Suppressor macrophage (primary cell): ENCODE measurements at regions not wholly inside any gene's neighbourhood (a gene's known extent, or its start where the extent isn't known, plus 50 kb on each side); places are given as distances from the start of the nearest gene placed in this dataset.

ENCODE experiments used
- DNase-seq, 4 experiments: peaks; one replicate each; pipeline ENCODE4 v3.0.0-alpha.2; 2020 to 2022

GRCh38 chr20:48294196-48294595 is 508.9 kb upstream of the SULF2 start:
- DNase-seq = peak in 2 of 4 experiments; percentile 6 to 9

DNA sequence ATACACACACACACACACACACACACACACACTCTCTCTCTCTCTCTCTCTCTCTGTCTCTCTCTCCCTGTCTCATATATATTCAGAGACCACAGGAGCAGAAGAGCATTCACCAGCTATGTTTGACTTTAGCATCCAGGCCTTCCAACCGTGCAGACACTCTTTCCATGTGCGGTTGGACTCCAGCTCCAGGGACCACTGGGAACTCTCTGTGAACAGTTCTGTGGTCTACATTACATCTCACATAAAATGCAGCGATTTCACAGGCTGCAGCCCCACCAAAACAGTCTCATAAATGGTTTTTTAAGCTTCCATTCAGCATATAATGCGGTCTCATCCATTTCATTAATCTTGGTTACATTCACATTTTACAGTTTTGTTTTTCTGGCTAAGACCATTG is 508.4 kb upstream of the SULF2 start:
- DNase-seq = no peak

GRCh38 chr20:48292806-48293205 is 507.5 kb upstream of the SULF2 start:
- DNase-seq = no peak

GRCh38 chr20:48291896-48292295 is 506.6 kb upstream of the SULF2 start:
- no peak for DNase-seq

DNA sequence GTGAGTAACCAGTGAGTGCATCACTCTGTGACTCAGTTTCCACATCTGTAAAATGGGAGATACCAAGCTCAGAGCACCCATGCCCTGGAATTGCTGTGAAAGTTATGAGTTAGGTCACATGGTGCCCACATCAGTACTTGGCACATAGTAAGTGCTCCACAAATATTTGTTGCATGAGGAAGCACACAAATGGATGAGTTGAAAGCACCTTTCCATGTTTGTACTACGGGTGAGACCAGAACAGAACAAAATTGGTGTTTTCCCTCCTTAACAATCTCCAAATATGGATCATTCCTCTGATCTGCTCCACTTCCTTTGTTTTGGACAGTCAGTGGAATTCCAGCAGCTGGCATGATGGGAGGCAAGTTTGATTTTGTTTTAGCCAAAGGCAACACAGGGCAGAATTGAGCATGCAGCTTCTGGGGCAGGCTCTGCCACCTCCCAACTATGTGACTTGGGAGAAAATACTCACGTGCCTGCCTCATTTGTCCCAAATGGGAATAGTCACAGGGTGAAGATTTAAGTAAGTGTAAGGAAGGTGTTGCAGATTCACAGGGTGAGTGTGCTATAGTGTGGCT is 503.7 kb upstream of the SULF2 start:
- no peak for DNase-seq

GRCh38 chr20:48287552-48288170 is 502.4 kb upstream of the SULF2 start:
- DNase-seq = no peak

DNA sequence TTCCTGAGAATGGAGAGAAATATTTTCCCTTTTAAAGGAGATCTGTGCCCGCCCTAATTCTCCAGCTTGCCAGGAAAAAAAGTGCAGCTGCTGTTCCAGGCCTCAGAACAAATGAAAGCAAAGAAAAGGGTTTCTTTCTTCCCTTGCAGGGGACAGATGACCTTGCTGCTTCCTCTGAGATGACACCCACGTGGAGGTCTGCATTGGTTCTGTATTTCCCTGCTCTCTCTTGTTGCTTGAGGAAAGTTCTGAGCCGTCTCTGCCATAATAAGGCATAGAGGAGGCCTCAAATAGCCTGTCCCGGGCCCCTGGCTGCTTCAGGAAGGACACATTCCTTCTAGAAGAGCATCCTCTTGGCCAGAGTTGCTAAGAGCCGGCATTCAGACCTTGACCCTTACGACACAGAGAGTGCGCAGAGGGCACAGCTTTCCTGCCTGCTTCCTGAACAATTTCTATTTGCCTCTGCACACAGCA is 501.8 kb upstream of the SULF2 start:
- no peak for DNase-seq

GRCh38 chr20:48286601-48287000 is 501.3 kb upstream of the SULF2 start:
- DNase-seq = no peak

- no peak for DNase-seq
Observed at GRCh38 chr20:48285656-48286055, 500.4 kb upstream of the SULF2 start.

DNA sequence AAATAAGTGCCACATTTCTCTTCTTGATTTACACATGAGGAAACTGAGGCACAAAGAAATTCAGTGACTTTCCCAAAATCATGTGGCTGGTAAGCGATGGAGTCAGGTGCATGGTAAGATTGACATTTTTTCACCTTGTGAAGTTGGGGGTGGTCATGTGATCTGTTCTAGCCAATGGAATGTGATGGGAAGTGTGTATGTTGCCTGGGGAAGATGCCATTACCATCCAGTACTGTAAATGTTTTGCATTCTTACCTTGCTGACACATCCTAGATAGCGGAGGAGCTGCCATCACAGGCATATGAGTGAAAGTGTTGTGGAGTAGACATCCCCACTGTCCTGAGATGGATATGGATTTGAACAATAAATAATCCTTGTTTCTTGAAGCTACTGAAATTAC is 499.6 kb upstream of the SULF2 start:
- DNase-seq = no peak

DNA sequence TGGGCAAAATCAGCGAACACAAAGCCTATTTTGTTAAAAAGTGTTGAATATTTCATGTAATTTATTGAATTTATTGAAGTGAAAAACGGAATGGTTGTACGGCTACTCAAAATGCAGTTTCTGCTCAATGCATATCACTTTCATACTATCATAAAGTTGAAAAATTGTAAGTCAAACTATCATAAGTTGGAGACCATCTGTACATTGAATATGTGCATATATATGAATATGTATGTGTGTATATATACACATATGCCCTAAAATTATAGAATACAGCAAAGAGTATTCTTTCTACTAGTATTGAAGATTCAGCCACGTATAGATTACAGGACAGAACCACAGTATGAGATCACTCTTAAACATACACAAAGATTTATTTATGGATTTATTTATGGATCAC is 499.0 kb upstream of the SULF2 start:
- DNase-seq = no peak

DNA sequence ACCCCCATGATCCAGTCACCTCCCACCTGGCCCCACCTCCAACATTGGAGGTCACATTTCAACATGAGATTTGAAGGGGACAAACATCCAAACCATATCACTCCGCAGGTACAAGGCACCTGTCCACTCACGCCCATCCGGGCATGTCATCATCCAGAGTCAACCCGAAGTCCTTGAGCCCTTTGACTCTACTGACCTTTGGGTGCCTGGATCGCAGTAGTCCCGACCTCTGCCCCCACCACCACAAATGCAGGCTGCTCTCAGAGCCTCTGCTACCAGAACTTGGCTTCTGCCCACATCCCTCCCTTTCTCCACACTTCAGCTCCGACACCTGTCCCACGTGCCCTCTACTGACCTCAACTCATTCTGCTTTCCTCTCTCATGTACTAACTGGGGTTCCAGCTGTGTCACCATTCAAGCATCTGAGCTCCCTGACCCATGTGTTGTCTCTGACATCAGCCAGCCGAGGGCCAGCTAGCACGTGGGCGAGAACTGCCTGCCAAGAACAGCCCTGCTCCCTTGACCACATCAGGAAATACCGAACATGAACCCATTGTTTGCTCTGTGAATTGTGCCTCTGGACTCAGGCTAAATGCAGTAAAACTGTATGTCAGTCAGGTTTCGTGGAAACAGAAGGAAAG is 498.3 kb upstream of the SULF2 start:
- peak in 3 of 4 experiments; percentile 29 to 38 (median 34) for DNase-seq

GRCh38 chr20:48282591-48283228 is 497.4 kb upstream of the SULF2 start:
- no peak for DNase-seq

- DNase-seq = no peak
Observed at GRCh38 chr20:48281501-48281900, 496.2 kb upstream of the SULF2 start.

- no peak for DNase-seq
Observed at GRCh38 chr20:48278961-48279481, 493.7 kb upstream of the SULF2 start.

DNA sequence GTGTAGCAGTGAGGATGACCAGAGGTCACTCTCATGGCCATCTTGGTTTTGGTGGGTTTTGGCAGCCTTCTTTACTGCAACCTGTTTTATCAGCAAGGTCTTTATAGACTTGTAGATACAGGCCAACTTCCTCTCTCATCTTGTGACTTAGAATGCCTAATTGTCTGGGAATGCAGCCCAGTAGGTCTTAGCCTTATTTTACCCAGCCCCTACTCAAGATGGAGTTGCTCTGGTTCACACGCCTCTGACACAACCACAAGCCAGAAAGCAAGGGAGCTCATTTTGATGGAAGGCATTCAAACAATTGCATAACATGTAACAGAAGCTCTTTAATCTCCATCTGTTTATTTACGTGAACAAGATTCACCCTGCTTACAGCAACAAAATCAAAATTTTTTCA is 492.0 kb upstream of the SULF2 start:
- no peak for DNase-seq

DNA sequence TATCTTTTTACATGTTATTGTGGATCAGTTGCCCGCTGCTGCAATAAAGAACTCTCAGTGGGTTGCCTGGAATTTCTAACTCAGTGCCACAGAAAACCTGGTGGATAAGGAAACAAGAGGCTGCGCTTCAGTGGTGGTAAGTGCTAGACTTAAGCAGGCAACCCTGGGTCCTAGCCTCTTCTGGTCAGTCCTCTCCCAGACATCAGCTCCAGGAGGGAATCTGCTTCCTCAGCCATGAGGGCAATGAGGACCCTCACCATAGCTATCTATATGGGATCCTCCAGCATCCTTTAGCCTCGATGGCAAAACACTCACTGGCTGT is 490.7 kb upstream of the SULF2 start:
- no peak for DNase-seq

- no peak for DNase-seq
Observed at GRCh38 chr20:48275286-48276020, 490.2 kb upstream of the SULF2 start.

DNA sequence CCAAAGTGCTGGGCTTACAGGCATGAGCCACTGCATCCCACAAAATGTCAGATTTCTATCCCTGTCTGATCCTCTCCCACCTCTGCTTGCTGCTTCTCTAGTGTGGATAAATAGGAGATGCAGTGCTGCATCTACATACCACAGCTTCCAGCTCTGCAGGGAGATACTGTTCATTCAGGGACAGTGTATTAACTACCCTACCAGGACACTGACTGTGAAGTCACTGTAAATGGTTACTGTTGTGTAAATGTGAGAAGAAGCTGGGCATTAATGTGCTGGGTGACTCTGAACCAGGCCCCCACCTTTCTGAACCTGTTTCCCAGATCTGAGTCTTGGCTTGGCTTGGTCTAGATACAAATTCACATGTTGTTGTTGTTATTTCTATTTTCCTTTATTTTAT is 488.6 kb upstream of the SULF2 start:
- no peak for DNase-seq

DNA sequence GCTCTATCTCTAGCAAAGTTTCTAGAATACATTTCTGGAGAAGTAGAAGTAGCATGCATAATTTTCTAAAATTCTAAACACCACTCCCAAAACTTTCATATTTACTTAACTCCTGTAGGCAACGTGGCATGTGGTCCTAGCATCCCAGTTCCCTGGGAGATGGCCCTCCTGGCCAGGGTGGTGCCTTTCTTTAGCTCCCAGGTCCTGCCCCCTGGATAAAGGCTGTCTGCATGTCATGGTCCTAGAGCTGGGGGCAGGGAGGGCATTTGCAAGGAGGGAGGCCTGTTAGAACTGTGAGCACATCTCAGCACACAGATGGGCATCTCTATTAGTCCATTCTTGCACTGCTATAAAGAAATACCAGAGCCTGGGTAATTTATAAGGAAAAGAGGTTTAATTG is 485.6 kb upstream of the SULF2 start:
- DNase-seq = no peak

GRCh38 chr20:48267860-48268633 is 482.8 kb upstream of the SULF2 start:
- no peak for DNase-seq

- DNase-seq = no peak
Observed at GRCh38 chr20:48266571-48266970, 481.3 kb upstream of the SULF2 start.
